ENCODE measurements at regions not wholly inside any gene's neighbourhood (a gene's known extent, or its start where the extent isn't known, plus 50 kb on each side); places are given as distances from the start of the nearest gene placed in this dataset.

- TF ChIP-seq, protein P1, sequence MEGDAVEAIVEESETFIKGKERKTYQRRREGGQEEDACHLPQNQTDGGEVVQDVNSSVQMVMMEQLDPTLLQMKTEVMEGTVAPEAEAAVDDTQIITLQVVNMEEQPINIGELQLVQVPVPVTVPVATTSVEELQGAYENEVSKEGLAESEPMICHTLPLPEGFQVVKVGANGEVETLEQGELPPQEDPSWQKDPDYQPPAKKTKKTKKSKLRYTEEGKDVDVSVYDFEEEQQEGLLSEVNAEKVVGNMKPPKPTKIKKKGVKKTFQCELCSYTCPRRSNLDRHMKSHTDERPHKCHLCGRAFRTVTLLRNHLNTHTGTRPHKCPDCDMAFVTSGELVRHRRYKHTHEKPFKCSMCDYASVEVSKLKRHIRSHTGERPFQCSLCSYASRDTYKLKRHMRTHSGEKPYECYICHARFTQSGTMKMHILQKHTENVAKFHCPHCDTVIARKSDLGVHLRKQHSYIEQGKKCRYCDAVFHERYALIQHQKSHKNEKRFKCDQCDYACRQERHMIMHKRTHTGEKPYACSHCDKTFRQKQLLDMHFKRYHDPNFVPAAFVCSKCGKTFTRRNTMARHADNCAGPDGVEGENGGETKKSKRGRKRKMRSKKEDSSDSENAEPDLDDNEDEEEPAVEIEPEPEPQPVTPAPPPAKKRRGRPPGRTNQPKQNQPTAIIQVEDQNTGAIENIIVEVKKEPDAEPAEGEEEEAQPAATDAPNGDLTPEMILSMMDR (IDR thresholded peaks at IDR 0.05; ENCODE audit: insufficient read depth, missing control alignments): no peak
- DNase-seq (ENCODE audit: insufficient read length, low spot score): no peak
- FAIRE-seq: no peak
Measured at GRCh38 chr10:78732381-78732780, 336.4 kb upstream of the ZMIZ1 start.

- TF ChIP-seq, protein P1 (IDR thresholded peaks at IDR 0.05; ENCODE audit: insufficient read depth, missing control alignments): no peak
- no peak for FAIRE-seq
- DNase-seq (ENCODE audit: insufficient read length, low spot score): no peak
Measured at GRCh38 chr10:78736926-78737630, 331.7 kb upstream of the ZMIZ1 start.

- DNase-seq (ENCODE audit: insufficient read length, low spot score) (no peak), FAIRE-seq (no peak)
- TF ChIP-seq, protein P1 (IDR thresholded peaks at IDR 0.05; ENCODE audit: insufficient read depth, missing control alignments): no peak
Measured at GRCh38 chr10:78737883-78738856, 330.6 kb upstream of the ZMIZ1 start.

- TF ChIP-seq, protein P1 (IDR thresholded peaks at IDR 0.05; ENCODE audit: insufficient read depth, missing control alignments): no peak
- DNase-seq (ENCODE audit: insufficient read length, low spot score) (no peak), FAIRE-seq (no peak)
Measured at GRCh38 chr10:78738861-78739260, 329.9 kb upstream of the ZMIZ1 start.

DNA sequence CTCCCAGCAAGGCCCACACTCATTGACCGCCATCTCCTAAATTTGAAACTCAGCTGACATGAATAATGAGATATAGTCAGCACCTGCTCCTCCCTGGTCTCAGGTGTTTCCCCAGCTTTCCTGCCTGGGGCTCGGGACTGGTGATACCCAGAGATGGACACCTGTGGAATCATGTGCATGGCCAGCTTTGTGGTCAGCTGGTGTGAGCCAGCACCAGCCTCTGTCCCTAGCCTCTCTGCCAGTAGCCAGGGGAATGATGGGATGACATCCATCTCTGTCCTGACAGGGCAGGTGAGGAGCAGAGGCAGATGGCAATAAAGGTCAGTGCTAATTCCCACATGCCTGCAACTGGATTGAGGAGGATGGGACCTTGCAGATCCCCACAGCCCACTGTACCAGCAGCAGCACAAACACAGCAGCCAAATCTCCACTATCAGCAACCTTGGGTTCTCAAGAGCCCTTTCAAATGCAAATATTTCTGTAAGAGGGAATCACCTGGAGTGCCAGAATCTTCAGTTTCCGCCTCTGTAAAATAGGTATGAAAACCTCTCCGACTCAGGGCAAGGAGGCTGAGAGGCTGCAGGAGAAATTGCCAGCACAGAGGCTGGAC is 329.2 kb upstream of the ZMIZ1 start:
- DNase-seq (ENCODE audit: insufficient read length, low spot score) (no peak), FAIRE-seq (no peak)
- TF ChIP-seq, protein P1 (IDR thresholded peaks at IDR 0.05; ENCODE audit: insufficient read depth, missing control alignments): no peak

- FAIRE-seq: no peak
- DNase-seq (ENCODE audit: insufficient read length, low spot score): no peak
- TF ChIP-seq, protein P1 (IDR thresholded peaks at IDR 0.05; ENCODE audit: insufficient read depth, missing control alignments): no peak
Measured at GRCh38 chr10:78740976-78741915, 327.5 kb upstream of the ZMIZ1 start.

All from D721Med (cell line).